Gastroesophageal sphincter (tissue), 4 donors: ENCODE measurements at regions not wholly inside any gene's neighbourhood (a gene's known extent, or its start where the extent isn't known, plus 50 kb on each side); places are given as distances from the start of the nearest gene placed in this dataset.

Experiments
- ATAC-seq: fragments of 150-250 bp; one replicate; pipeline ENCODE4 v1.9.1; 2016; ENCODE audit warnings: mild to moderate bottlenecking, moderate library complexity
- H3K27ac ChIP-seq, 4 donors: fragments of 200-600 bp; sonication (generic) in 3 of 4; 1 replicate in 3 of 4; 2 replicates in 1 of 4; pipeline ENCODE4 v1.5.1; 2016 to 2019
- H3K27me3 ChIP-seq: fragments of 200-600 bp; sonication (generic); one replicate; pipeline ENCODE4 v1.5.1; 2019
- H3K36me3 ChIP-seq, 2 donors: fragments of 200-600 bp; sonication (generic); one replicate each; pipeline ENCODE4 v1.5.1; 2019; ENCODE audit warnings: control low read depth in 1 of 2
- H3K4me1 ChIP-seq, 3 donors: fragments of 200-600 bp; sonication (generic); 1 replicate in 2 of 3; 2 replicates in 1 of 3; pipeline ENCODE4 v1.5.1; 2016 to 2019; ENCODE audit warnings: control low read depth in 2 of 3
- H3K4me3 ChIP-seq, 2 donors: fragments of 200-600 bp; sonication (generic); one replicate each; pipeline ENCODE4 v1.5.1; 2019; ENCODE audit warnings: mild to moderate bottlenecking in 1 of 2, moderate library complexity in 1 of 2
- H3K9me3 ChIP-seq, 3 donors: fragments of 200-600 bp; sonication (generic); one replicate each; pipeline ENCODE4 v1.5.1; 2017 to 2019; ENCODE audit warnings: control low read depth in 2 of 3
- CTCF ChIP-seq, 4 experiments: fragments of 200-600 bp in 2 of 4; fragments of 450-650 bp in 2 of 4; sonication (generic) in 1 of 4; IDR thresholded peaks; one replicate each; pipeline ENCODE4 v1.5.1; 2017 to 2019; ENCODE audit warnings: antibody characterized with exemption in 4 of 4, mild to moderate bottlenecking in 2 of 4, moderate library complexity in 2 of 4
- EP300 ChIP-seq: sonication (generic); formaldehyde crosslinking; IDR thresholded peaks from one replicate; pipeline ENCODE4 v1.6.1; 2017; ENCODE audit warnings: antibody characterized with exemption, mild to moderate bottlenecking
- POLR2A ChIP-seq, 2 donors: fragments of 450-650 bp; IDR thresholded peaks; one replicate each; pipeline ENCODE4 v1.6.1; 2017; ENCODE audit warnings: antibody characterized with exemption in 2 of 2, mild to moderate bottlenecking in 2 of 2, moderate library complexity in 1 of 2
- POLR2AphosphoS5 ChIP-seq: sonication (generic); formaldehyde crosslinking; IDR thresholded peaks from one replicate; pipeline ENCODE4 v1.6.1; 2017; ENCODE audit warnings: antibody characterized with exemption
- WGBS, 2 donors: methylation state at CpG; one replicate each; pipeline ENCODE4 v1.1.5; 2018; ENCODE audit warnings: low coverage in 1 of 2; 5-methylcytosine and 5-hydroxymethylcytosine counted together

- WGBS, 2 donors, result 84 to 100% methylated on average over 2 of the region's 2 CpGs
- no peak overlapping the region for H3K27ac ChIP-seq
- no peak overlapping the region for H3K4me3 ChIP-seq
- H3K4me1 ChIP-seq, result no peaks in the 10 kb centered on the region
- no peak for ATAC-seq
- peaks cover 0 to 1% (median 0%) of the 10 kb centered on the region in 3 donors for H3K9me3 ChIP-seq
- H3K27me3 ChIP-seq, result peaks cover 4% of the 10 kb centered on the region
- no peaks in the 10 kb centered on the region for H3K36me3 ChIP-seq
- TF ChIP-seq POLR2AphosphoS5 (no peak), POLR2A (IDR thresholded peaks at IDR 0.05) (no peak), CTCF (IDR thresholded peaks at IDR 0.05) (no peak), EP300 (no peak)
Measured at GRCh38 chr6:25043892-25044291, 108.1 kb upstream of the RIPOR2 start.

- no peaks in the 10 kb centered on the region for H3K4me1 ChIP-seq
- H3K9me3 ChIP-seq, result no peaks in the 10 kb centered on the region
- H3K36me3 ChIP-seq, result no peaks in the 10 kb centered on the region
- 88 to 92% methylated on average over 2 of the region's 2 CpGs for WGBS, 2 donors
- ATAC-seq, result no peak
- TF ChIP-seq CTCF (IDR thresholded peaks at IDR 0.05) (no peak), POLR2A (IDR thresholded peaks at IDR 0.05) (no peak), EP300 (no peak), POLR2AphosphoS5 (no peak)
- H3K27ac ChIP-seq, result no peak overlapping the region
- peaks cover 4% of the 10 kb centered on the region for H3K27me3 ChIP-seq
- H3K4me3 ChIP-seq, result no peak overlapping the region
Measured at GRCh38 chr6:25046942-25047341, 111.2 kb upstream of the RIPOR2 start.

GRCh38 chr6:25050356-25050755 lies 114.6 kb upstream of the RIPOR2 start:
- Histone ChIP-seq H3K4me3 (no peak overlapping the region), H3K4me1 (no peaks in the 10 kb centered on the region), H3K9me3 (no peaks in the 10 kb centered on the region), H3K27me3 (no peaks in the 10 kb centered on the region), H3K36me3 (no peaks in the 10 kb centered on the region), H3K27ac (no peak overlapping the region)
- WGBS, 2 donors, result 12 to 36% methylated on average over 6 of the region's 6 CpGs
- TF ChIP-seq POLR2A (IDR thresholded peaks at IDR 0.05), result no peak
- TF ChIP-seq POLR2AphosphoS5, result peak; percentile 11
- no peak for ATAC-seq

GRCh38 chr6:25051083-25051482 lies 115.3 kb upstream of the RIPOR2 start:
- Histone ChIP-seq H3K36me3 (no peaks in the 10 kb centered on the region), H3K27me3 (no peaks in the 10 kb centered on the region), H3K9me3 (no peaks in the 10 kb centered on the region), H3K27ac (no peak overlapping the region), H3K4me3 (no peak overlapping the region), H3K4me1 (no peaks in the 10 kb centered on the region)
- WGBS, 2 donors, result 37 to 56% methylated on average over 1 to 2 of the region's 2 CpGs
- no peak for TF ChIP-seq POLR2AphosphoS5
- TF ChIP-seq POLR2A (IDR thresholded peaks at IDR 0.05), result no peak
- TF ChIP-seq EP300, result no peak
- TF ChIP-seq CTCF (IDR thresholded peaks at IDR 0.05), result no peak
- no peak for ATAC-seq

- no peaks in the 10 kb centered on the region for H3K9me3 ChIP-seq
- H3K27ac ChIP-seq, result no peak overlapping the region
- no peaks in the 10 kb centered on the region for H3K4me1 ChIP-seq
- H3K4me3 ChIP-seq, result no peak overlapping the region
- ATAC-seq, result no peak
- H3K27me3 ChIP-seq, result no peaks in the 10 kb centered on the region
- 88 to 100% methylated on average over 1 of the region's 1 CpG for WGBS, 2 donors
- no peaks in the 10 kb centered on the region for H3K36me3 ChIP-seq
- TF ChIP-seq POLR2A (IDR thresholded peaks at IDR 0.05), result no peak
- no peak for TF ChIP-seq EP300
- no peak for TF ChIP-seq POLR2AphosphoS5
- TF ChIP-seq CTCF (IDR thresholded peaks at IDR 0.05), result no peak
Measured at GRCh38 chr6:25052181-25052580, 116.4 kb upstream of the RIPOR2 start.
